DOHH2 (cell line): ENCODE measurements at regions not wholly inside any gene's neighbourhood (a gene's known extent, or its start where the extent isn't known, plus 50 kb on each side); places are given as distances from the start of the nearest gene placed in this dataset.

ENCODE experiments used
- EZH2phosphoT487 ChIP-seq: fragments of 200-600 bp; sonication (generic); IDR thresholded peaks from 2 replicates; pipeline ENCODE4 v1.6.1; 2017; ENCODE audit warnings: borderline replicate concordance, mild to moderate bottlenecking, antibody characterized with exemption, low read length, moderate library complexity, mixed read lengths
- TF ChIP-seq, protein P1 (sequence below): fragments of 200-600 bp; sonication (generic); IDR thresholded peaks from one replicate; pipeline ENCODE4 v1.5.1; 2014; ENCODE audit warnings: antibody characterized with exemption, mild to moderate bottlenecking, low read depth, low read length; ENCODE audit not compliant: poor library complexity, severe bottlenecking

GRCh38 chr9:684941-685340 lies 156.6 kb upstream of the DMRT1 start:
- TF ChIP-seq, protein P1, sequence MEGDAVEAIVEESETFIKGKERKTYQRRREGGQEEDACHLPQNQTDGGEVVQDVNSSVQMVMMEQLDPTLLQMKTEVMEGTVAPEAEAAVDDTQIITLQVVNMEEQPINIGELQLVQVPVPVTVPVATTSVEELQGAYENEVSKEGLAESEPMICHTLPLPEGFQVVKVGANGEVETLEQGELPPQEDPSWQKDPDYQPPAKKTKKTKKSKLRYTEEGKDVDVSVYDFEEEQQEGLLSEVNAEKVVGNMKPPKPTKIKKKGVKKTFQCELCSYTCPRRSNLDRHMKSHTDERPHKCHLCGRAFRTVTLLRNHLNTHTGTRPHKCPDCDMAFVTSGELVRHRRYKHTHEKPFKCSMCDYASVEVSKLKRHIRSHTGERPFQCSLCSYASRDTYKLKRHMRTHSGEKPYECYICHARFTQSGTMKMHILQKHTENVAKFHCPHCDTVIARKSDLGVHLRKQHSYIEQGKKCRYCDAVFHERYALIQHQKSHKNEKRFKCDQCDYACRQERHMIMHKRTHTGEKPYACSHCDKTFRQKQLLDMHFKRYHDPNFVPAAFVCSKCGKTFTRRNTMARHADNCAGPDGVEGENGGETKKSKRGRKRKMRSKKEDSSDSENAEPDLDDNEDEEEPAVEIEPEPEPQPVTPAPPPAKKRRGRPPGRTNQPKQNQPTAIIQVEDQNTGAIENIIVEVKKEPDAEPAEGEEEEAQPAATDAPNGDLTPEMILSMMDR: no peak
- no peak for TF ChIP-seq EZH2phosphoT487
